ENCODE measurements at regions not wholly inside any gene's neighbourhood (a gene's known extent, or its start where the extent isn't known, plus 50 kb on each side); places are given as distances from the start of the nearest gene placed in this dataset.
"Not testable (repeated sequence)": the region's sequence is repeated elsewhere in the genome, so short reads cannot be mapped to it uniquely, and the experiment has no call there.

DNA sequence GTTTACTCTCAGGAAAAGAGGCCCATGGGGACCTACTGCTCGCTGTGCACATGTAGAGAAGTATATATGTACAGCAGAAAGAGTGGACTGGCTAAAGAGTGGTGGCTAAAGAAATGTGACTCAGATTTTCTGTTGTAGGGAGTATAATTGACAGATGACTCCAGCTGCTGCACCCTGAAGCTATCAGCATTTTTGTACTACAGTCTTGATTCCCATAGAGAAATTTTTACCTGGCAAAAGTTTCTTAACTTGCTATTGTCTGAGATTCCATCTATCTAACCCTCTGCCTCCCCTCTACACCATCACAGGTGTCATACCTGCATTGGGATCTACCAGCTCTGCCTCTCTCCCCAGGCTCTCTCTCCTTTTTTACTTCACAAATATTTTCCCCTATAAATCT lies 296.0 kb upstream of the KYNU start:
- intact Hi-C loops (cut with micrococcal nuclease) = no loop called here

DNA sequence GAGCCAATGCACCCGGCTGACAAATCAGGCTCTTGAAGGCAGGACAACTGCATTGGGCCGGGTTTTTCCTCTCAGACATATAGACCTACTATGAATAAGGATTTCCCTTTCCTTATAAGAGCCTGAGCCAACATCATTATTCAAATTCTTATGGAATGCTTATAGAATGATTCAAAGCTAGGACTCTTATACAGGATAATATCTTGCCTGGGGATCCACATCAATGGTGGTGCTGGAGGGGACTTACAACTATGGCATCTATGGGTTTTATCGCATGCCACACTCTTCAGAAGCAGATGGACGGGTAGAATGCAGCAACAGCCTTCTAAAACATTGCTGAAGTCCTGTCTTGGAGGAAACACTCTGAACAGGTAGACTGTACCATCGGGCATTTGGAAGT lies 296.8 kb upstream of the KYNU start:
- intact Hi-C loops (cut with micrococcal nuclease) = no loop called here

- intact Hi-C loops (cut with micrococcal nuclease) = no loop called here
Observed at GRCh38 chr2:142575561-142575960, 301.9 kb upstream of the KYNU start.

GRCh38 chr2:142574388-142574787 lies 303.1 kb upstream of the KYNU start:
- intact Hi-C loops (cut with micrococcal nuclease) = no loop called here

- intact Hi-C loops (cut with micrococcal nuclease) = no loop called here
Observed at GRCh38 chr2:142572346-142573132, 304.9 kb upstream of the KYNU start.

DNA sequence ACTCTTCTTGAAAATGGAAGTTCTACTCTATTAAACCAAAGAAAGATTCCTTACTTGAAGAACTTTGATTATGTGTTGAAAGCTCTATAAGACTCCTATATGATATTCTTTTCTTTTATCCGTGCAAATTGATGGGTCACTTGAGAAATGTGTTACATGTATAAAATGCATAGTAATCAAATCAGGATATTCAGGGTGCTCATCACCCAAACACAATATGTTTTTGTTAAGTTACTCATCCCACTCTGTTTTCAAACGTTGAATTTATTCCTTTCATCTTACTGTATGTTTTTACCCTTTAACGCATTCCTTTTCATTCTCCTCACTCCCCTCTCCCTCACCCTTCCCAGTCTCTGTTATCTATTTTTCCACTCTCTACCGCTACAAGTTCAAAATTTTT lies 305.5 kb upstream of the KYNU start:
- intact Hi-C loops (cut with micrococcal nuclease) = no loop called here

GRCh38 chr2:142562900-142563299 lies 314.6 kb upstream of the KYNU start:
- intact Hi-C loops (cut with micrococcal nuclease) = no loop called here

- intact Hi-C loops (cut with micrococcal nuclease) = no loop called here
Observed at GRCh38 chr2:142561656-142562055, 315.8 kb upstream of the KYNU start.

GRCh38 chr2:142557391-142557790 lies 320.1 kb upstream of the KYNU start:
- intact Hi-C loops (cut with micrococcal nuclease) = no loop called here

GRCh38 chr2:142545999-142546398 lies 331.5 kb upstream of the KYNU start:
- intact Hi-C loops (cut with micrococcal nuclease) = not testable (repeated sequence)

DNA sequence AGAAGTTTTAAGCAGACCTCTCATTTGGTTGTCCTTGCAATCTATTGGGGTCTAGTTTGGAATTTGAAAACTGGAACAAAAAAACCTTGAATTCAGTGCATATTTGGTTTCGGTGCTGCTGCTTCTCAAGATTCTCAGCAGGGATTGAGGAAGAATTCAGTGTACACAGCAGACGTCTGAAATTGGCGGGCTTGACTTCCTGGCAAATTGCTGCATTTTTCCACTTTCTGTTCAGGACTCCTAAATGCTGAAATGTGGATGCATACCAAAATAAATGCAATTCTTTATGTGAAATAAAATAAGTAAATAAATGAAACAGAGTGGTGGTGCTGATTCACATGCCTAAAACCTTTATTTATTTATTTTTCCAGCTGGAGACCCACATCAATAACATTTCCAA lies 332.4 kb upstream of the KYNU start:
- intact Hi-C loops (cut with micrococcal nuclease) = no loop called here

DNA sequence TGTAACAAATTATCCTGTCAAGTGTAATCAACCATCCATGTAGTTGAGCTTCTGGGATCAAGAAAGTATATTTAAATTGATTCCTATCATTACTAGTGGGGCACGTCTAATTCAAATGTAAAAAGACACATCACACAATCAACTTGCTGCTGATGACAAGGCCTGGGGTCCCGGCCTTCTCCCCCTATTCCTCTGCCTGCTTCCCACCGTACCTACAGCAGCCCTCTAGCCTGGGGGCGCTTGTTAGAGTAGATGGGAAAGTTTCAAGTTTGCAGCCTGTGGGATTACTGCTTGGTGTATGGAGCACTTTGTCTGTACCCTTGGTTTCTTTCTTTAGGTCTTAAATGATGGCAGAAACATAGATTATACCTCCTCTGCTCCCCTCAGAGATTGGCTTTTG lies 333.3 kb upstream of the KYNU start:
- intact Hi-C loops (cut with micrococcal nuclease) = no loop called here

DNA sequence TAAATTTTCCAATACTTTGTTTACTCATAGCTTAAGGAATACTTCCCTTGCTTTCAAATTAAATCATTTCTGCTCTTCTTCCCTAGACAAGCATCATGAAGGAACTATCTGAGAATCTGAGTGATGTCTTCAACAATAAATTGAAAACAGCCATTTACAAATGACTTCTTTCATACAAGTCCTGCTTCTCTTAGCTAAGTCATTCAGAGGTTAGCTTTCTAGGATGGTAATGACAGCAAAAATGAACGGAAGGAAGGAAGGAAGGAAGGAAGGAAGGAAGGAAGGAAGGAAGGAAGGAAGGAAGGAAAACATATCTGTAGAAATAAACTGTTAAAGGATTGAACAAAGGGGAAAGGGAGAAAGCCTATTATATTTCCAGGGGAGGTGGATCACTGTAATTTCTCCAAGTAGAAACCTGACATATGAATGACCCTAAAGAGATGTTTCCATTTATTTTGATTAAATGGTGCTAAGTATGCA lies 335.0 kb upstream of the KYNU start:
- intact Hi-C loops (cut with micrococcal nuclease) = no loop called here

GRCh38 chr2:142536966-142537365 lies 340.5 kb upstream of the KYNU start:
- intact Hi-C loops (cut with micrococcal nuclease) = no loop called here

DNA sequence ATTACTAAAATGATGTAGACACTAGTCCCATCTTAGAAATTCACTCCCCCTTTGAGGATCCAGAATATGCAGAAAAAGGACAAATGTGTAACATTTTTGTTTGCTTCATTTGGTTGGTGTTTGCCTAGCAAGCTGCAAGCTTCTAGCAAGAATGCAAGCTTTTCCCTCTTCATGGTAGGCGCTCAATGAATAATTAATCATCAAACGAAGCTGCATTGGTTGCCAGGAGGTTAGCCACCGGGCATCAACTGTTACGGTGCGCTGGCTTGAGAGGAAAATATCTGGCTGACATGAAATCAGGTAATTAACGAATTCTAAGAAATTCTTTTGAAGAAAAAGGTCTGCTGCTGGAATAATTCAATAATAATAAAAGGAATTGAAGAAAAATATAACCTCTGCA lies 341.0 kb upstream of the KYNU start:
- intact Hi-C loops (cut with micrococcal nuclease) = no loop called here

GRCh38 chr2:142535311-142535710 lies 342.2 kb upstream of the KYNU start:
- intact Hi-C loops (cut with micrococcal nuclease) = no loop called here

DNA sequence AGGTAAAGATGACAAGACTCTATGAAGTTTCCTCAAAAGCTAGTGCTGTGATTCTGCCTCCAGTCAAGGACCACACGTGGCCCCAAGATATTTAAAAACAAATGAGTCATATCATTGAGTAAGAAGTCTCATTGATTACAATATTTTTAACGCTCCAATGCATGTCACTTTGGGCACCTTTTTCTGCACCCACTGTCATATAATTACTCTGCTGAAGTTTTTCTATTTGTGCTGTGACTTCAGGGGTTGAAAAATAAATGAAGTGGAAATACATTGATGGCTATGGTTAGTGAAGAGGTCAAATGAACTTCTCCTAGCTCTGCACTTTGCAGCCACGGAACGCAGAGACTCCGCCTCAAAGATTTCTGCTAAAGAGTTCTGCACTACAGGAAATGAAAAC lies 344.3 kb upstream of the KYNU start:
- intact Hi-C loops (cut with micrococcal nuclease) = no loop called here

GRCh38 chr2:142531377-142531776 lies 346.1 kb upstream of the KYNU start:
- intact Hi-C loops (cut with micrococcal nuclease) = no loop called here

DNA sequence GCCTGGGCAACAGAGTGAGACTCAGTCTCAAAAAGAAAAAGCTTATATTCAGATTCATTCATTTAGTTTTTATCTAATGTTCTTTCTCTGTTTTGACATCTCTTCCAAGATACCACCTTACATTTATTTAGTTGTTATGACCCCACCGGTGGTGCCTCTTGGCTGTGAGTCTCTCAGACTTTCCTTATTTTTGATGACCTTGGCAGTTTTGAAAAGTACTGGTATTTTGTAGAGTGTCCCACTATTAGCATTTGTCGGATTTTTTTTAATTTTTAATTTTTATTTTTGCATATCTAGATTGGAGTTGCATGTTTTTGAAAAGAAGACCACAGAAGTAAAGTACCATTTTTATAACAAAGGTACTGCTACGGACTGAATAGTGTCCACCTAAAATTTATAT lies 351.7 kb upstream of the KYNU start:
- intact Hi-C loops (cut with micrococcal nuclease) = no loop called here

- intact Hi-C loops (cut with micrococcal nuclease) = no loop called here
Observed at GRCh38 chr2:142521492-142521891, 356.0 kb upstream of the KYNU start.

- intact Hi-C loops (cut with micrococcal nuclease) = no loop called here
Observed at GRCh38 chr2:142515493-142515892, 362.0 kb upstream of the KYNU start.

GRCh38 chr2:142509401-142509800 lies 368.1 kb upstream of the KYNU start:
- intact Hi-C loops (cut with micrococcal nuclease) = no loop called here

- intact Hi-C loops (cut with micrococcal nuclease) = no loop called here
Observed at GRCh38 chr2:142504754-142505153, 372.7 kb upstream of the KYNU start.

GRCh38 chr2:142502402-142502801 lies 371.6 kb upstream of the LRP1B start:
- intact Hi-C loops (cut with micrococcal nuclease) = no loop called here
